Activated T-helper 2 cell treated with anti-CD3 and anti-CD28 coated beads, Interferon-gamma antibody, Interleukin-2, Interleukin-4, amounts not matched to agents 10 μg/mL and 5 μg/mL and 100 μg/mL, durations not matched to agents 14 hours and 24 hours and 36 hours (primary cell): ENCODE measurements at regions not wholly inside any gene's neighbourhood (a gene's known extent, or its start where the extent isn't known, plus 50 kb on each side); places are given as distances from the start of the nearest gene placed in this dataset.

ENCODE experiments used
- DNase-seq: peaks from one replicate; pipeline ENCODE4 v3.0.0; 2021; ENCODE audit warnings: low spot score
- H3K27ac Mint-ChIP-seq: one replicate; pipeline ENCODE4 v1.8.0; 2021; ENCODE audit warnings: mixed read lengths
- H3K27me3 Mint-ChIP-seq: one replicate; pipeline ENCODE4 v1.8.0; 2021; ENCODE audit warnings: low read depth, mixed read lengths
- H3K36me3 Mint-ChIP-seq: one replicate; pipeline ENCODE4 v1.8.0; 2021; ENCODE audit warnings: low read depth, mixed read lengths
- H3K4me1 Mint-ChIP-seq: one replicate; pipeline ENCODE4 v1.8.0; 2021; ENCODE audit warnings: low read depth, mixed read lengths
- H3K4me3 Mint-ChIP-seq: one replicate; pipeline ENCODE4 v1.8.0; 2021; ENCODE audit warnings: low read depth, mild to moderate bottlenecking, moderate library complexity, mixed read lengths
- H3K9me3 Mint-ChIP-seq: one replicate; pipeline ENCODE4 v1.8.0; 2021; ENCODE audit warnings: mixed read lengths
- intact Hi-C: fragments of 100-400 bp; cut with micrococcal nuclease; formaldehyde crosslinking; loops from one replicate; pipeline ENCODE4 v1.15.1; 2023

- Mint-ChIP-seq H3K9me3 (peaks cover 15% of the 10 kb centered on the region), H3K4me1 (no peaks in the 10 kb centered on the region), H3K27me3 (no peaks in the 10 kb centered on the region), H3K4me3 (no peak overlapping the region), H3K36me3 (no peaks in the 10 kb centered on the region), H3K27ac (no peak overlapping the region)
- intact Hi-C loops: no loop called here
- no peak for DNase-seq
Measured at GRCh38 chr5:8238080-8238479, 369.1 kb downstream of the MTRR start.

GRCh38 chr5:8239198-8239597, 370.2 kb downstream of the MTRR start:
- Mint-ChIP-seq H3K4me1 (no peaks in the 10 kb centered on the region), H3K36me3 (no peaks in the 10 kb centered on the region), H3K9me3 (peaks cover 17% of the 10 kb centered on the region), H3K4me3 (no peak overlapping the region), H3K27ac (no peak overlapping the region), H3K27me3 (no peaks in the 10 kb centered on the region)
- intact Hi-C loops: no loop called here
- no peak for DNase-seq

- Mint-ChIP-seq H3K4me1 (no peaks in the 10 kb centered on the region), H3K36me3 (no peaks in the 10 kb centered on the region), H3K4me3 (no peak overlapping the region), H3K27me3 (no peaks in the 10 kb centered on the region), H3K27ac (no peak overlapping the region), H3K9me3 (peaks cover 21% of the 10 kb centered on the region)
- intact Hi-C loops: no loop called here
- no peak for DNase-seq
Measured at GRCh38 chr5:8239646-8240045, 370.7 kb downstream of the MTRR start.

DNA sequence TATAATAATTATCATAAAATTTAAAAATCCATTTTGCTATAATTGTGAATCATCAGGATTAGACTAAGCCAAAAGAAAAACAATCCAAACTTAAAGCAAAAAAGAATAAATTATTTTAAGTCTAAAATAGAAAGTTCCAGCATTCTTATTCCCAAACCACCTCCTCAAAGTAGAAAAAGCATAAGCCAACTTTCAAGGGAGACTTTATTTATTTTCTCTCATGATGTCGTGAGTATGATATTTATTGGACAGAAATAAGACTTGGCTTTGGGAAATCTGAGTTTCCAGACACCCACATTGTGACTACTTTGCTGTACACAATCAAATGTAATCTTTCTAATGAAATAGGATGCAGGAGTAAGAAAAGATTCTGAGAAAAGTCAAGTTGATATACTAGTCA, 372.1 kb downstream of the MTRR start:
- Mint-ChIP-seq H3K27ac (no peak overlapping the region), H3K4me3 (no peak overlapping the region), H3K9me3 (peaks cover 15% of the 10 kb centered on the region), H3K36me3 (no peaks in the 10 kb centered on the region), H3K4me1 (no peaks in the 10 kb centered on the region), H3K27me3 (no peaks in the 10 kb centered on the region)
- DNase-seq: no peak
- intact Hi-C loops: no loop called here

- H3K9me3 Mint-ChIP-seq: peaks cover 11% of the 10 kb centered on the region
- no peak for DNase-seq
- no peak overlapping the region for H3K27ac Mint-ChIP-seq
- intact Hi-C loops: no loop called here
- H3K27me3 Mint-ChIP-seq: no peaks in the 10 kb centered on the region
- H3K4me3 Mint-ChIP-seq: no peak overlapping the region
- no peaks in the 10 kb centered on the region for H3K36me3 Mint-ChIP-seq
- H3K4me1 Mint-ChIP-seq: no peaks in the 10 kb centered on the region
Measured at GRCh38 chr5:8241558-8241957, 372.6 kb downstream of the MTRR start.

DNA sequence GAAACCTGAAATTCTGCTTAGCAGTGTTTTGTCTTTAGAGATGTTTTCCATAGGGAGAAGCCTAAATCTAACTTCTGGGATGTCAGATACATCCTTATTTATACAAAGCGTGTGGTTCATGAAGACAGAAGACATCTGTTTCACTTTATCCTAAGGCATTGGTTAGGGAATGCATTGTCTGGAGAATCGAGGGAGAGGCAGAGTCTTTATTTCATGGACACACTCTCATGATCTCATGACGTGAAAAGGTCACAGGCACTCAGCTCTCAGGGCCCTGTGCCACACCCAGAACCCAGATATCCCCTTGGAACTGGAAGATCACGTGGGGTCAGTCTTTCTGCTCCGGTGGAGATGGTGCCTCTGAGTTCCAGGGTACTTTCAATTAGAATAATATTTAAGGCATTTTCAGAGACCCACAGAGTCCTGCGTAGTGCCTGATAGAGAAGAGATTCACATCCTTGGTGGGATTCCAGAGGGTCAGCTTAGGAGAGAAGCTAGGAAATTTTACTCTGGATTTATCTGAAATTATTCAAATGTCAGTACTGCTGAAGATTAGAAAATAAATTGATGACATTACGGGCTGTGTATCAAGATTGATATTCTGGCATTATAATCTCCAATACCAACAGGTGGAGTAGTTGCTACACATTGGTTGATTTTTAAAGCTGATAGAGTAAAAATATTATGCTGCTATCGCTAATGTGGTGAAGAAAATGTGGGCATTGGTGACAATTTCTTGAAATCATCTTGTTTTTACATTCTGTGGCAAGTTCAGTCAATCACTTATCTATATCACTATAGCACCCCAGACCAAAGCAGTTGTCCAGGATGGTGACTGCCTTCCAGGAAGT, 378.3 kb downstream of the MTRR start:
- Mint-ChIP-seq H3K4me1 (no peaks in the 10 kb centered on the region), H3K4me3 (no peak overlapping the region), H3K9me3 (peaks cover 11% of the 10 kb centered on the region), H3K27ac (no peak overlapping the region), H3K36me3 (no peaks in the 10 kb centered on the region), H3K27me3 (no peaks in the 10 kb centered on the region)
- intact Hi-C loops: no loop called here
- DNase-seq: no peak

- H3K36me3 Mint-ChIP-seq: no peaks in the 10 kb centered on the region
- no peak for DNase-seq
- no peak overlapping the region for H3K27ac Mint-ChIP-seq
- no peak overlapping the region for H3K4me3 Mint-ChIP-seq
- intact Hi-C loops: no loop called here
- no peaks in the 10 kb centered on the region for H3K4me1 Mint-ChIP-seq
- H3K9me3 Mint-ChIP-seq: no peaks in the 10 kb centered on the region
- no peaks in the 10 kb centered on the region for H3K27me3 Mint-ChIP-seq
Measured at GRCh38 chr5:8253376-8253775, 384.4 kb downstream of the MTRR start.

- intact Hi-C loops: no loop called here
- no peak overlapping the region for H3K4me3 Mint-ChIP-seq
- H3K27me3 Mint-ChIP-seq: no peaks in the 10 kb centered on the region
- no peak overlapping the region for H3K27ac Mint-ChIP-seq
- no peaks in the 10 kb centered on the region for H3K36me3 Mint-ChIP-seq
- no peak for DNase-seq
- H3K9me3 Mint-ChIP-seq: no peaks in the 10 kb centered on the region
- no peaks in the 10 kb centered on the region for H3K4me1 Mint-ChIP-seq
Measured at GRCh38 chr5:8254674-8255073, 385.7 kb downstream of the MTRR start.

- Mint-ChIP-seq H3K9me3 (peaks cover 11% of the 10 kb centered on the region), H3K27me3 (no peaks in the 10 kb centered on the region), H3K4me1 (no peaks in the 10 kb centered on the region), H3K27ac (no peak overlapping the region), H3K36me3 (no peaks in the 10 kb centered on the region), H3K4me3 (no peak overlapping the region)
- intact Hi-C loops: no loop called here
- no peak for DNase-seq
Measured at GRCh38 chr5:8258801-8259200, 389.9 kb downstream of the MTRR start.

DNA sequence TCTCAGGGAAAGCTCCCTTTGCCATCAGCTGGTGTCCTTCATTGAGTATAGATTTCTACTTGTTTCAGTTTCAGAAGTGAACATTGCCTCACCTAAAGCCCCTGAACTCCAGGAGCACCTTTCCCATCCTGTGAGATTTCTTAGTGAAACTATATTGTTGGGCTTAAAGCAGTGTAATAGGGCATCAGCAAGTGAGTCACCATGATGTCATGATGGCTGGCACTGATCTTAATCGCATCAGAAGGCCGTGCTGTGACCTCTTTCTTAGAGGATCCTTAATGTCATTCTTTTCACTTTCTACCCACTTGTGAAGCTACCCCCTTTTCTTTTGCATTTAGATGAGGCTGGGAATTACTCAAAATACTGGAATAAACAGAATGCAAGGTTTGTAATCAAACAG, 401.3 kb downstream of the MTRR start:
- DNase-seq: no peak
- no peaks in the 10 kb centered on the region for H3K36me3 Mint-ChIP-seq
- H3K4me3 Mint-ChIP-seq: no peak overlapping the region
- peaks cover 30% of the 10 kb centered on the region for H3K9me3 Mint-ChIP-seq
- no peak overlapping the region for H3K27ac Mint-ChIP-seq
- intact Hi-C loops: no loop called here
- no peaks in the 10 kb centered on the region for H3K27me3 Mint-ChIP-seq
- H3K4me1 Mint-ChIP-seq: no peaks in the 10 kb centered on the region

GRCh38 chr5:8280711-8281363, 411.9 kb downstream of the MTRR start:
- no peaks in the 10 kb centered on the region for H3K4me1 Mint-ChIP-seq
- H3K27me3 Mint-ChIP-seq: no peaks in the 10 kb centered on the region
- no peak overlapping the region for H3K27ac Mint-ChIP-seq
- no peak for DNase-seq
- peaks cover 29% of the 10 kb centered on the region for H3K9me3 Mint-ChIP-seq
- intact Hi-C loops: no loop called here
- no peak overlapping the region for H3K4me3 Mint-ChIP-seq
- no peaks in the 10 kb centered on the region for H3K36me3 Mint-ChIP-seq

DNA sequence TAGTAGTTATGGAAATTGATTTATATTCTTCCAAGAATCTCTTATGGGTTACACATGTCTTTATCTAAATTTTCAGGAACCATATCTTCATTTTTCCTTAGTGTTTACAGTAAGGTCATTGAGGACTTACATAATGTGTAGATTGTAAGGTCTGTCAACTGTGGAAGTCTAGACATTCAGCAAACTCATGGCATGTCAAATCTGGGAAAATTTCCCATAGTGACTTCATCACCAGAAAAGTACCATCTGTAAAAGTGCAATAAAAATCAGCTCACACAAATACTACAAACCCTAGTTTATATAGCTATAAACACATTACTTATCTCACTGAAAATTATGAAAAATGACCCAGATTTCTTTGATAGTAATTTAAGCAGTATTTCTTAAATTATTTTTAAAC, 419.4 kb downstream of the MTRR start:
- H3K36me3 Mint-ChIP-seq: no peaks in the 10 kb centered on the region
- H3K27ac Mint-ChIP-seq: no peak overlapping the region
- intact Hi-C loops: no loop called here
- H3K9me3 Mint-ChIP-seq: peaks cover 11% of the 10 kb centered on the region
- no peaks in the 10 kb centered on the region for H3K27me3 Mint-ChIP-seq
- H3K4me3 Mint-ChIP-seq: no peak overlapping the region
- H3K4me1 Mint-ChIP-seq: no peaks in the 10 kb centered on the region
- DNase-seq: no peak

DNA sequence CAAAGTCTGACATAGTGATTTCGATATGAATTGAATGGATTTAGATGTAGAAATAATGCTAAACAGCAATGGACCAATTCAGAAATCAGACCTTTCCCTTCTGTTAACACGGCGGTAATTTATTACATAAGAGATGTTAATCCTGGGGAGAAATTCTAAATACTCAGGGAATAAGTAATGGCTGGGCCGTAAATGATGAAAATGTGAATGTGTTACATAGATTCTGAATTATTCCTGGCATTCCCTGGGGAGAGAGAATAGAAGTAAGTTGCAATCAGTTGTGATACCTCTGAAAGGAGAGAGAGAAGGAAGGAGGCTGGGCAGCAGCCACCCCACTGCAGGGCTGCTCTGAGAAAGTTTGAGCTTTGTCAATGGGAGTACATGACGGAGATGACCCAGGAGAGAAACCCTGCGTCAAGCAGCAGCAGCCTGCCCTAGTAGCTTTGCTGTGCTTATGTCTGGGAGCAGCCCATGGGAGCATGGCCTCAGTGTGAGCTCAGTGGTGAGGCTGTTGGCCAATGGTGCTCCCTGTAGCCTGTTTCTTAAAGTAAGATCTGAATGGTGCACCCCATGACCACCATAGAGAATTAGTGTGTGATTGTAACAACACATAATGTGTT, 420.1 kb downstream of the MTRR start:
- H3K36me3 Mint-ChIP-seq: no peaks in the 10 kb centered on the region
- no peak overlapping the region for H3K4me3 Mint-ChIP-seq
- intact Hi-C loops: no loop called here
- peaks cover 8% of the 10 kb centered on the region for H3K9me3 Mint-ChIP-seq
- DNase-seq: no peak
- no peaks in the 10 kb centered on the region for H3K27me3 Mint-ChIP-seq
- no peaks in the 10 kb centered on the region for H3K4me1 Mint-ChIP-seq
- H3K27ac Mint-ChIP-seq: no peak overlapping the region
